ENCODE measurements at regions not wholly inside any gene's neighbourhood (a gene's known extent, or its start where the extent isn't known, plus 50 kb on each side); places are given as distances from the start of the nearest gene placed in this dataset.

- TF ChIP-seq CTCF (IDR thresholded peaks at IDR 0.05) (no peak), POLR2A (IDR thresholded peaks at IDR 0.05) (no peak)
These were observed 311.1 kb downstream of the NR4A2 start for GRCh38 chr2:156021146-156022040.

Measured in right lobe of liver (tissue), 4 donors.